ENCODE measurements at regions not wholly inside any gene's neighbourhood (a gene's known extent, or its start where the extent isn't known, plus 50 kb on each side); places are given as distances from the start of the nearest gene placed in this dataset.

DNA sequence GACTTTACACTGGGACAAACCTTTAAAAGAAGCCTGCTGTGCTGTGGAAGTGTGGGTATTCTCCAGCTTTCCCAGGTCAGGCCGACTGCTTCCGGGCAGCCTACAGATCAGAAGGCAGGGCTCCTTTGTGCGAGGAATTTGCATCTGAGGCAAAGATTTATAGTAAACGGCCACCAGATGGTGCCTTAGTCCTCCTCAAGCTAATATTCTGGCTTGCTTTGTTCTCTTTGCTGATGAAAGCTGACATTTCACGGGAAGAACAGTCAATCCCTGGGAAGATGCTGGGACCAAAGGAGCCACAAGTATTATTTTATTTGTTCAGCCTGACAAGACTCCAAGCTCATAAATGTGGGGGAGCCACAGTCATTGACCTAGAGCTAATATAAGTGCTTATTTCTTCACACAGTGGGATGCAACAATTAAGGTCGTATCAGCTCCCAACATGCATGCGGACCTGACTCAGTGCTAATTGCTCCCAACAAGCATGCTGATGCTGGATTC lies 120.7 kb upstream of the TRIM2 start:
- no peak for TF ChIP-seq POLR2A (IDR thresholded peaks at IDR 0.05)
- TF ChIP-seq, protein P1, sequence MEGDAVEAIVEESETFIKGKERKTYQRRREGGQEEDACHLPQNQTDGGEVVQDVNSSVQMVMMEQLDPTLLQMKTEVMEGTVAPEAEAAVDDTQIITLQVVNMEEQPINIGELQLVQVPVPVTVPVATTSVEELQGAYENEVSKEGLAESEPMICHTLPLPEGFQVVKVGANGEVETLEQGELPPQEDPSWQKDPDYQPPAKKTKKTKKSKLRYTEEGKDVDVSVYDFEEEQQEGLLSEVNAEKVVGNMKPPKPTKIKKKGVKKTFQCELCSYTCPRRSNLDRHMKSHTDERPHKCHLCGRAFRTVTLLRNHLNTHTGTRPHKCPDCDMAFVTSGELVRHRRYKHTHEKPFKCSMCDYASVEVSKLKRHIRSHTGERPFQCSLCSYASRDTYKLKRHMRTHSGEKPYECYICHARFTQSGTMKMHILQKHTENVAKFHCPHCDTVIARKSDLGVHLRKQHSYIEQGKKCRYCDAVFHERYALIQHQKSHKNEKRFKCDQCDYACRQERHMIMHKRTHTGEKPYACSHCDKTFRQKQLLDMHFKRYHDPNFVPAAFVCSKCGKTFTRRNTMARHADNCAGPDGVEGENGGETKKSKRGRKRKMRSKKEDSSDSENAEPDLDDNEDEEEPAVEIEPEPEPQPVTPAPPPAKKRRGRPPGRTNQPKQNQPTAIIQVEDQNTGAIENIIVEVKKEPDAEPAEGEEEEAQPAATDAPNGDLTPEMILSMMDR (IDR thresholded peaks at IDR 0.05 in 4 of 5, conservative IDR thresholded peaks at IDR 0.05 in 1 of 5): peak in 4 of 5 experiments; percentile 30 to 55 (median 48)

Measured in gastrocnemius medialis (tissue), 4 donors.